RPMI8226 (cell line): ENCODE measurements at regions not wholly inside any gene's neighbourhood (a gene's known extent, or its start where the extent isn't known, plus 50 kb on each side); places are given as distances from the start of the nearest gene placed in this dataset.

Source experiments
- DNase-seq: peaks from one replicate; pipeline ENCODE4 v3.0.0-alpha.2; 2015

- no peak for DNase-seq
Observed at GRCh38 chr2:128787616-128788015, 468.9 kb upstream of the HS6ST1 start.

GRCh38 chr2:128788636-128789220 lies 470.1 kb upstream of the HS6ST1 start:
- DNase-seq = no peak

GRCh38 chr2:128789221-128789620 lies 470.6 kb upstream of the HS6ST1 start:
- no peak for DNase-seq

GRCh38 chr2:128789776-128790455 lies 471.2 kb upstream of the HS6ST1 start:
- DNase-seq = no peak

- DNase-seq = no peak
Observed at GRCh38 chr2:128790541-128791001, 471.9 kb upstream of the HS6ST1 start.

GRCh38 chr2:128791120-128791984 lies 472.7 kb upstream of the HS6ST1 start:
- DNase-seq = no peak

GRCh38 chr2:128791985-128792320 lies 473.3 kb upstream of the HS6ST1 start:
- DNase-seq = no peak

- no peak for DNase-seq
Observed at GRCh38 chr2:128792476-128793054, 473.9 kb upstream of the HS6ST1 start.

- DNase-seq = no peak
Observed at GRCh38 chr2:128793404-128793803, 474.7 kb upstream of the HS6ST1 start.

- DNase-seq = no peak
Observed at GRCh38 chr2:128794285-128794684, 475.6 kb upstream of the HS6ST1 start.

GRCh38 chr2:128796321-128796720 lies 477.7 kb upstream of the HS6ST1 start:
- DNase-seq = no peak

GRCh38 chr2:128797092-128797491 lies 478.4 kb upstream of the HS6ST1 start:
- DNase-seq = no peak

- no peak for DNase-seq
Observed at GRCh38 chr2:128797533-128797932, 478.9 kb upstream of the HS6ST1 start.

- DNase-seq = peak; percentile 27
Observed at GRCh38 chr2:128797937-128798336, 479.3 kb upstream of the HS6ST1 start.

GRCh38 chr2:128798502-128799283 lies 480.0 kb upstream of the HS6ST1 start:
- peak; percentile 13 for DNase-seq

GRCh38 chr2:128799284-128799552 lies 480.6 kb upstream of the HS6ST1 start:
- DNase-seq = no peak

GRCh38 chr2:128799730-128800129 lies 481.1 kb upstream of the HS6ST1 start:
- DNase-seq = no peak

GRCh38 chr2:128801576-128801975 lies 482.9 kb upstream of the HS6ST1 start:
- DNase-seq = no peak

GRCh38 chr2:128803222-128803621 lies 484.6 kb upstream of the HS6ST1 start:
- DNase-seq = no peak

- DNase-seq = no peak
Observed at GRCh38 chr2:128805237-128805636, 486.6 kb upstream of the HS6ST1 start.

- DNase-seq = no peak
Observed at GRCh38 chr2:128805918-128806317, 487.2 kb upstream of the HS6ST1 start.

- DNase-seq = no peak
Observed at GRCh38 chr2:128807317-128807716, 488.6 kb upstream of the HS6ST1 start.
